Muscle of leg (tissue), 3 donors: ENCODE measurements at regions not wholly inside any gene's neighbourhood (a gene's known extent, or its start where the extent isn't known, plus 50 kb on each side); places are given as distances from the start of the nearest gene placed in this dataset.
A peak's percentile ranks its signal among the peaks of the same experiment; 100 is the strongest.

Experiments used
- DNase-seq: peaks from one replicate; pipeline ENCODE4 v3.0.0; 2013
- H3K27ac ChIP-seq: one replicate; pipeline ENCODE4 v1.5.1; 2013; ENCODE audit warnings: mild to moderate bottlenecking, low read length, control low read depth
- H3K27me3 ChIP-seq: one replicate; pipeline ENCODE4 v1.6.1; 2013; ENCODE audit warnings: low read length; ENCODE audit not compliant: control insufficient read depth, insufficient read depth
- H3K36me3 ChIP-seq: one replicate; pipeline ENCODE4 v1.6.1; 2013; ENCODE audit warnings: low read length; ENCODE audit not compliant: control insufficient read depth, insufficient read depth
- H3K4me1 ChIP-seq: one replicate; pipeline ENCODE4 v1.6.1; 2013; ENCODE audit warnings: low read length; ENCODE audit not compliant: control insufficient read depth, insufficient read depth
- H3K4me3 ChIP-seq: one replicate; pipeline ENCODE4 v1.5.1; 2013; ENCODE audit warnings: low read length, control low read depth
- H3K9me3 ChIP-seq: replicated peaks from 2 replicates; pipeline ENCODE4 v1.6.1; 2013; ENCODE audit warnings: low read depth, low read length; ENCODE audit not compliant: control insufficient read depth
- whole genome bisulfite sequencing: methylation state at CpG from one replicate; pipeline ENCODE4 v1.1.5; 2013; ENCODE audit warnings: missing lambda C conversion rate; ENCODE audit not compliant: insufficient coverage; 5-methylcytosine and 5-hydroxymethylcytosine counted together

GRCh38 chr14:22485649-22486048 lies 103.4 kb downstream of the DAD1 start:
- WGBS, result 84% methylated on average over 5 of the region's 6 CpGs
- no peaks in the 10 kb centered on the region for H3K36me3 ChIP-seq
- no peak for DNase-seq
- no peak overlapping the region for H3K4me3 ChIP-seq
- H3K4me1 ChIP-seq, result peaks cover 32% of the 10 kb centered on the region
- no peaks in the 10 kb centered on the region for H3K27me3 ChIP-seq
- no peaks in the 10 kb centered on the region for H3K9me3 ChIP-seq
- H3K27ac ChIP-seq, result no peak overlapping the region

GRCh38 chr14:22485178-22485577 lies 103.8 kb downstream of the DAD1 start:
- Histone ChIP-seq H3K4me3 (no peak overlapping the region), H3K27ac (no peak overlapping the region), H3K9me3 (no peaks in the 10 kb centered on the region), H3K36me3 (no peaks in the 10 kb centered on the region), H3K4me1 (peaks cover 32% of the 10 kb centered on the region), H3K27me3 (no peaks in the 10 kb centered on the region)
- WGBS, result 100% methylated on average over 1 of the region's 1 CpG
- no peak for DNase-seq

DNA sequence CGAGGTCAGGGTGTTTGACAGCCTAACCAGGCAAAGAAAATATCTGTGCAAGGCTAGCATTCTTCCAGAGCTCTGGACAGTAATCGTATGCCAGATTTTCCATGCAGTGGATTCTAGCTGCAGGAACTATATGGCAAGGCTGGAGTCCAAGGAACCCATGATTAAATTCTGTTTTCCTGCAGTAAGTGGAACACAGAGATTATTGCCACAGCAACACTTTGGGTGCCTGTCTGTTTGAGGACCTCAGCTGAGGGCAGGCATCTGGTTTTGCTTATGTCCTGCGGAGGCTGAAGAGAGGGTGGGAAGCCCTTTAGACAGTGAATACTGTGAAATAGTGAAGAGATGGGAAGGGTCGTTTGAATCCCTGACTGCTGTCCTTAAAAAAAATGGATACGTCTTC lies 104.4 kb downstream of the DAD1 start:
- Histone ChIP-seq H3K27ac (no peak overlapping the region), H3K27me3 (no peaks in the 10 kb centered on the region), H3K9me3 (no peaks in the 10 kb centered on the region), H3K36me3 (no peaks in the 10 kb centered on the region), H3K4me3 (no peak overlapping the region), H3K4me1 (peaks cover 34% of the 10 kb centered on the region)
- DNase-seq, result peak; percentile 64
- 48% methylated on average over 3 of the region's 5 CpGs for WGBS

- Histone ChIP-seq H3K36me3 (no peaks in the 10 kb centered on the region), H3K9me3 (no peaks in the 10 kb centered on the region), H3K27ac (no peak overlapping the region), H3K4me1 (peaks cover 34% of the 10 kb centered on the region), H3K27me3 (no peaks in the 10 kb centered on the region), H3K4me3 (no peak overlapping the region)
- 61% methylated on average over 8 of the region's 10 CpGs for WGBS
- no peak for DNase-seq
These were observed 105.0 kb downstream of the DAD1 start for GRCh38 chr14:22483863-22484593.

GRCh38 chr14:22482782-22483553 lies 106.1 kb downstream of the DAD1 start:
- Histone ChIP-seq H3K36me3 (no peaks in the 10 kb centered on the region), H3K9me3 (no peaks in the 10 kb centered on the region), H3K27ac (no peak overlapping the region), H3K4me1 (peaks cover 43% of the 10 kb centered on the region), H3K4me3 (no peak overlapping the region), H3K27me3 (no peaks in the 10 kb centered on the region)
- 88% methylated on average over 1 of the region's 6 CpGs for WGBS
- DNase-seq, result no peak

GRCh38 chr14:22482085-22482694 lies 106.8 kb downstream of the DAD1 start:
- H3K4me3 ChIP-seq, result no peak overlapping the region
- H3K27me3 ChIP-seq, result no peaks in the 10 kb centered on the region
- no peaks in the 10 kb centered on the region for H3K36me3 ChIP-seq
- no peak for DNase-seq
- no peaks in the 10 kb centered on the region for H3K9me3 ChIP-seq
- WGBS, result 23% methylated on average over 5 of the region's 8 CpGs
- H3K27ac ChIP-seq, result peak overlapping the region; percentile 57
- peaks cover 48% of the 10 kb centered on the region for H3K4me1 ChIP-seq

DNA sequence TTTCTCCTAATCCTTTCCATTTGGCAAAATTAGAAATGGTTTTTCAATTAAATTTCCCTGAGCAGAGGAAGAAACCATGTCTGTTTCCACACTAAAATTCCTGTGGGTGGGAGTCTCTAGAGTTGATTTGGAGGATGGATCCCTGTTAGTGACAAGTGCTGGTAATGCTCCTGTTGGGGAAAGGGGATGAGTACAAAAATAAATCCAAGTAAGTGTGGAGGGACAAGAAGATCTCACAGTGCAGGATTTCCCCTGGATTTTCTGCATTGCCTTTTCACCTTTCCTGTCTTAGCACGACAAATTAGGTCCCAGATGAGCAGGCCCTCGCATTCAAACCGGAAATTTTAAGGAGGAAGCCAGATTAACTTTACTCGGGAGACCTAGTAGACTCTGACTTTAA lies 107.5 kb downstream of the DAD1 start:
- Histone ChIP-seq H3K4me3 (no peak overlapping the region), H3K9me3 (no peaks in the 10 kb centered on the region), H3K27me3 (no peaks in the 10 kb centered on the region), H3K36me3 (no peaks in the 10 kb centered on the region), H3K4me1 (peaks cover 48% of the 10 kb centered on the region), H3K27ac (no peak overlapping the region)
- 7% methylated on average over 3 of the region's 4 CpGs for WGBS
- peak; percentile 62 for DNase-seq

DNA sequence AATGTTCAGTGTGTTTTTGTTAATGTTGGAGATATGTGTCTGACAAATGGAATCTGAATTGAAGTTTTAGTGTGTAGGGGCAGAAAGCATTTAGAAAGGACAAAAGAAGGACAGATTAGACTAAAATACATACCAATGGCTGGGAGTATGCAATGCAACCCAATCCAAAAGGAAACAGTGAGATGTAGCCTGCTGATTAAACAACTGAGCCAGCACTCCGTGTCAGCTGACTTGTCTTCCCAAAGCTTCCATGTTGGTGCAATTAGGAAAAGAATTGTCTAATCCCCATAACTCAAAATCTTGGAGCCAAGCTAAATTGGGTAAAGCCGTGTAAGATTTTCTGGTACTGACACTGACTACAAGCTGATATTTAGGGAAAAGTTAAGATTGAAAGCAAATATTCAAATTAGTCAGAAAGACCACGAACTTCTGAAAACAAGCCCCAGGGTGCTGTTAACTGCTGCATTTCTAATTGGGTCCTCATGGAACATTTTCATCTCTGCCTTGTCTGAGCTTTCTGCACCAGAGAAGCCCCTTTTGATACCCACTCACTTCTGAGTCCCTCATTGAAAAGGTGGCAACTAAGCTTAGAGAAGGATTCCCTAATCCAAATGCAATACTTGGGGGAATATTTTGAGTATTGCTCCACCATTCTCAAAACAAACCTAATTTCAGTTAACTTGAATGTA lies 109.1 kb downstream of the DAD1 start:
- H3K4me1 ChIP-seq, result peaks cover 50% of the 10 kb centered on the region
- no peak overlapping the region for H3K4me3 ChIP-seq
- no peaks in the 10 kb centered on the region for H3K36me3 ChIP-seq
- no peak overlapping the region for H3K27ac ChIP-seq
- peak; percentile 66 for DNase-seq
- H3K9me3 ChIP-seq, result no peaks in the 10 kb centered on the region
- no CpG with 5 or more reads among the region's 3 CpGs for WGBS
- no peaks in the 10 kb centered on the region for H3K27me3 ChIP-seq

DNA sequence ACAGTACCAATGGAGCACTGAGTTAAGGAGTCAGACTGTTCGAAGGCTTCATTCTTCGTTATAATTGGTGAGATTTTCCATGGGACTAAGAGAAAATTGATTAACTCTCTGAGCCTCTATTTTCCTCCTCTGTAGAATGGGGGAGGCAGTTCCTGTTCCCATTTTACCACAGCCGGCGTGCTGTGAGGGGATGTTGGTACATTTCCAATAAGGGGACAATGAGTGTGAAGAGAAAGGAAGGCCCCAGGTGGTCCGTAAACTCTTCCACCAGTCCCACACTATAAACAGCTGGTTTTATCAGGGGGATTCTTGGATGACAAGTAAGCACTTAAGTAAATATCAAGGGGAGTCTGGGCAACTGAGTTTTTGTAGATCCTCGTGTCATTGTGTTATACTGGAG lies 109.9 kb downstream of the DAD1 start:
- Histone ChIP-seq H3K27ac (peak overlapping the region; percentile 20), H3K4me3 (no peak overlapping the region), H3K9me3 (no peaks in the 10 kb centered on the region), H3K4me1 (peaks cover 49% of the 10 kb centered on the region), H3K36me3 (no peaks in the 10 kb centered on the region), H3K27me3 (no peaks in the 10 kb centered on the region)
- DNase-seq, result no peak
- WGBS, result no CpG with 5 or more reads among the region's 6 CpGs

GRCh38 chr14:22478670-22479069 lies 110.4 kb downstream of the DAD1 start:
- H3K4me3 ChIP-seq, result no peak overlapping the region
- H3K9me3 ChIP-seq, result no peaks in the 10 kb centered on the region
- peak; percentile 81 for DNase-seq
- peaks cover 49% of the 10 kb centered on the region for H3K4me1 ChIP-seq
- no peak overlapping the region for H3K27ac ChIP-seq
- no peaks in the 10 kb centered on the region for H3K27me3 ChIP-seq
- WGBS, result 7% methylated on average over 2 of the region's 3 CpGs
- no peaks in the 10 kb centered on the region for H3K36me3 ChIP-seq
